ENCODE measurements at regions not wholly inside any gene's neighbourhood (a gene's known extent, or its start where the extent isn't known, plus 50 kb on each side); places are given as distances from the start of the nearest gene placed in this dataset.

- Mint-ChIP-seq H3K9me3 (no peaks in the 10 kb centered on the region), H3K27ac (no peak overlapping the region), H3K4me1 (ENCODE audit: low read depth) (no peaks in the 10 kb centered on the region)
Measured at GRCh38 chr5:8059337-8059736, 190.4 kb downstream of the MTRR start.

GRCh38 chr5:8060235-8060952, 191.4 kb downstream of the MTRR start:
- no peak for DNase-seq

More at GRCh38 chr5:8059337-8059736, 190.4 kb downstream of the MTRR start:
- CTCF ChIA-PET: no interaction called here
- Mint-ChIP-seq H3K27me3 (ENCODE audit: low read depth) (peaks cover 5% of the 10 kb centered on the region), H3K36me3 (ENCODE audit: low read depth) (no peaks in the 10 kb centered on the region), H3K4me3 (no peak overlapping the region)
- no peak for DNase-seq
- intact Hi-C loops (cut with micrococcal nuclease): no loop called here

GRCh38 chr5:8060953-8061429, 192.0 kb downstream of the MTRR start:
- Mint-ChIP-seq H3K27ac (no peak overlapping the region), H3K4me3 (no peak overlapping the region), H3K9me3 (no peaks in the 10 kb centered on the region), H3K4me1 (ENCODE audit: low read depth) (no peaks in the 10 kb centered on the region), H3K36me3 (ENCODE audit: low read depth) (no peaks in the 10 kb centered on the region), H3K27me3 (ENCODE audit: low read depth) (peaks cover 5% of the 10 kb centered on the region)
- intact Hi-C loops (cut with micrococcal nuclease): no loop called here
- CTCF ChIA-PET: no interaction called here
- DNase-seq: no peak

More at GRCh38 chr5:8060235-8060952, 191.4 kb downstream of the MTRR start:
- no peaks in the 10 kb centered on the region for H3K4me1 Mint-ChIP-seq (ENCODE audit: low read depth)
- CTCF ChIA-PET: no interaction called here
- peaks cover 5% of the 10 kb centered on the region for H3K27me3 Mint-ChIP-seq (ENCODE audit: low read depth)
- H3K36me3 Mint-ChIP-seq (ENCODE audit: low read depth): no peaks in the 10 kb centered on the region
- H3K9me3 Mint-ChIP-seq: no peaks in the 10 kb centered on the region
- H3K4me3 Mint-ChIP-seq: no peak overlapping the region
- intact Hi-C loops (cut with micrococcal nuclease): no loop called here
- H3K27ac Mint-ChIP-seq: no peak overlapping the region

- Mint-ChIP-seq H3K27me3 (ENCODE audit: low read depth) (peaks cover 5% of the 10 kb centered on the region), H3K4me1 (ENCODE audit: low read depth) (no peaks in the 10 kb centered on the region), H3K9me3 (no peaks in the 10 kb centered on the region), H3K36me3 (ENCODE audit: low read depth) (no peaks in the 10 kb centered on the region), H3K27ac (no peak overlapping the region), H3K4me3 (no peak overlapping the region)
- no peak for DNase-seq
- intact Hi-C loops (cut with micrococcal nuclease): no loop called here
- CTCF ChIA-PET: no interaction called here
Measured at GRCh38 chr5:8062521-8062920, 193.6 kb downstream of the MTRR start.

GRCh38 chr5:8068078-8068477, 199.1 kb downstream of the MTRR start:
- no peaks in the 10 kb centered on the region for H3K9me3 Mint-ChIP-seq
- H3K4me1 Mint-ChIP-seq (ENCODE audit: low read depth): no peaks in the 10 kb centered on the region
- peaks cover 2% of the 10 kb centered on the region for H3K27me3 Mint-ChIP-seq (ENCODE audit: low read depth)
- no peak overlapping the region for H3K27ac Mint-ChIP-seq
- no peak for DNase-seq
- no peak overlapping the region for H3K4me3 Mint-ChIP-seq
- CTCF ChIA-PET: no interaction called here
- H3K36me3 Mint-ChIP-seq (ENCODE audit: low read depth): no peaks in the 10 kb centered on the region
- intact Hi-C loops (cut with micrococcal nuclease): no loop called here

- CTCF ChIA-PET: no interaction called here
- Mint-ChIP-seq H3K4me3 (no peak overlapping the region), H3K27me3 (ENCODE audit: low read depth) (no peaks in the 10 kb centered on the region), H3K4me1 (ENCODE audit: low read depth) (no peaks in the 10 kb centered on the region), H3K27ac (no peak overlapping the region), H3K9me3 (no peaks in the 10 kb centered on the region), H3K36me3 (ENCODE audit: low read depth) (no peaks in the 10 kb centered on the region)
- no peak for DNase-seq
- intact Hi-C loops (cut with micrococcal nuclease): no loop called here
Measured at GRCh38 chr5:8070138-8070537, 201.2 kb downstream of the MTRR start.

- no peaks in the 10 kb centered on the region for H3K36me3 Mint-ChIP-seq (ENCODE audit: low read depth)
- no peak overlapping the region for H3K4me3 Mint-ChIP-seq
- H3K9me3 Mint-ChIP-seq: peaks cover 3% of the 10 kb centered on the region
- no peaks in the 10 kb centered on the region for H3K27me3 Mint-ChIP-seq (ENCODE audit: low read depth)
- H3K27ac Mint-ChIP-seq: no peak overlapping the region
- H3K4me1 Mint-ChIP-seq (ENCODE audit: low read depth): no peaks in the 10 kb centered on the region
- no peak for DNase-seq
- intact Hi-C loops (cut with micrococcal nuclease): no loop called here
- CTCF ChIA-PET: no interaction called here
Measured at GRCh38 chr5:8079056-8079455, 210.1 kb downstream of the MTRR start.

GRCh38 chr5:8081179-8081578, 212.2 kb downstream of the MTRR start:
- intact Hi-C loops (cut with micrococcal nuclease): no loop called here
- Mint-ChIP-seq H3K9me3 (peaks cover 3% of the 10 kb centered on the region), H3K27me3 (ENCODE audit: low read depth) (no peaks in the 10 kb centered on the region), H3K4me1 (ENCODE audit: low read depth) (no peaks in the 10 kb centered on the region), H3K4me3 (no peak overlapping the region), H3K27ac (no peak overlapping the region), H3K36me3 (ENCODE audit: low read depth) (no peaks in the 10 kb centered on the region)
- DNase-seq: no peak
- CTCF ChIA-PET: no interaction called here

- Mint-ChIP-seq H3K27ac (no peak overlapping the region), H3K4me3 (no peak overlapping the region), H3K9me3 (no peaks in the 10 kb centered on the region), H3K36me3 (ENCODE audit: low read depth) (no peaks in the 10 kb centered on the region), H3K4me1 (ENCODE audit: low read depth) (no peaks in the 10 kb centered on the region), H3K27me3 (ENCODE audit: low read depth) (no peaks in the 10 kb centered on the region)
- intact Hi-C loops (cut with micrococcal nuclease): no loop called here
- CTCF ChIA-PET: no interaction called here
- no peak for DNase-seq
Measured at GRCh38 chr5:8093669-8094068, 224.7 kb downstream of the MTRR start.

GRCh38 chr5:8094304-8094703, 225.4 kb downstream of the MTRR start:
- no peak overlapping the region for H3K27ac Mint-ChIP-seq
- no peaks in the 10 kb centered on the region for H3K36me3 Mint-ChIP-seq (ENCODE audit: low read depth)
- H3K27me3 Mint-ChIP-seq (ENCODE audit: low read depth): no peaks in the 10 kb centered on the region
- intact Hi-C loops (cut with micrococcal nuclease): no loop called here
- no peaks in the 10 kb centered on the region for H3K4me1 Mint-ChIP-seq (ENCODE audit: low read depth)
- CTCF ChIA-PET: no interaction called here
- no peak for DNase-seq
- no peak overlapping the region for H3K4me3 Mint-ChIP-seq
- H3K9me3 Mint-ChIP-seq: no peaks in the 10 kb centered on the region

- Mint-ChIP-seq H3K27ac (no peak overlapping the region), H3K4me3 (no peak overlapping the region), H3K9me3 (peaks cover 4% of the 10 kb centered on the region), H3K36me3 (ENCODE audit: low read depth) (no peaks in the 10 kb centered on the region), H3K27me3 (ENCODE audit: low read depth) (no peaks in the 10 kb centered on the region), H3K4me1 (ENCODE audit: low read depth) (no peaks in the 10 kb centered on the region)
- DNase-seq: no peak
- CTCF ChIA-PET: no interaction called here
- intact Hi-C loops (cut with micrococcal nuclease): no loop called here
Measured at GRCh38 chr5:8097146-8097545, 228.2 kb downstream of the MTRR start.

- H3K27ac Mint-ChIP-seq: no peak overlapping the region
- H3K4me3 Mint-ChIP-seq: no peak overlapping the region
- CTCF ChIA-PET: interaction anchor here (0.6 kb wide), 1 partner anchor 18 kb away, joined by 3 read pairs; no protein-coding TSS in a partner anchor
- H3K27me3 Mint-ChIP-seq (ENCODE audit: low read depth): no peaks in the 10 kb centered on the region
- no peak for DNase-seq
- no peaks in the 10 kb centered on the region for H3K36me3 Mint-ChIP-seq (ENCODE audit: low read depth)
- intact Hi-C loops (cut with micrococcal nuclease): no loop called here
- H3K9me3 Mint-ChIP-seq: peaks cover 4% of the 10 kb centered on the region
- no peaks in the 10 kb centered on the region for H3K4me1 Mint-ChIP-seq (ENCODE audit: low read depth)
Measured at GRCh38 chr5:8098081-8098480, 229.1 kb downstream of the MTRR start.

- no peaks in the 10 kb centered on the region for H3K4me1 Mint-ChIP-seq (ENCODE audit: low read depth)
- no peaks in the 10 kb centered on the region for H3K27me3 Mint-ChIP-seq (ENCODE audit: low read depth)
- peaks cover 4% of the 10 kb centered on the region for H3K9me3 Mint-ChIP-seq
- no peak overlapping the region for H3K27ac Mint-ChIP-seq
- intact Hi-C loops (cut with micrococcal nuclease): no loop called here
- H3K36me3 Mint-ChIP-seq (ENCODE audit: low read depth): no peaks in the 10 kb centered on the region
- no peak overlapping the region for H3K4me3 Mint-ChIP-seq
- CTCF ChIA-PET: no interaction called here
- DNase-seq: no peak
Measured at GRCh38 chr5:8102714-8103113, 233.8 kb downstream of the MTRR start.

Measured in activated naive CD4-positive, alpha-beta T cell treated with anti-CD3 and anti-CD28 coated beads for 36 hours (primary cell).